Neural cell (in vitro differentiated cells): ENCODE measurements at regions not wholly inside any gene's neighbourhood (a gene's known extent, or its start where the extent isn't known, plus 50 kb on each side); places are given as distances from the start of the nearest gene placed in this dataset.

Source experiments
- H2AFZ ChIP-seq: fragments of 200-600, 300-800 bp; sonication (generic), shearing (Covaris generic); 2 replicates; pipeline ENCODE4 v1.6.0; 2014; ENCODE audit warnings: low read depth, mild to moderate bottlenecking, antibody characterized with exemption, low read length, moderate library complexity
- H3F3A ChIP-seq: fragments of 200-600 bp; shearing (Covaris generic); 2 replicates; pipeline ENCODE4 v1.6.1; 2016; ENCODE audit warnings: mild to moderate bottlenecking, moderate library complexity, mixed read lengths, antibody characterized with exemption, low read length; ENCODE audit not compliant: insufficient read depth, poor library complexity, severe bottlenecking
- H3K27ac ChIP-seq: fragments of 200-600, 300-800 bp; sonication (generic), shearing (Covaris generic); 2 replicates; pipeline ENCODE4 v1.5.1; 2014; ENCODE audit warnings: mild to moderate bottlenecking, low read length, moderate library complexity
- H3K27me3 ChIP-seq: fragments of 300-800, 200-600 bp; sonication (generic), shearing (Covaris generic); 2 replicates; pipeline ENCODE4 v1.6.0; 2014; ENCODE audit warnings: mild to moderate bottlenecking, low read depth, low read length, moderate library complexity; ENCODE audit not compliant: insufficient read depth
- H3K36me3 ChIP-seq: fragments of 300-800, 200-600 bp; sonication (generic), shearing (Covaris generic); 2 replicates; pipeline ENCODE4 v1.5.1; 2014; ENCODE audit warnings: mild to moderate bottlenecking, antibody characterized with exemption, low read length, moderate library complexity; ENCODE audit not compliant: insufficient read depth
- H3K4me2 ChIP-seq: fragments of 300-800, 200-600 bp; sonication (generic), shearing (Covaris generic); 2 replicates; pipeline ENCODE4 v1.6.0; 2014; ENCODE audit warnings: mild to moderate bottlenecking, low read length
- H3K4me3 ChIP-seq: fragments of 300-800, 200-600 bp; sonication (generic), shearing (Covaris generic); 2 replicates; pipeline ENCODE4 v1.5.1; 2014; ENCODE audit warnings: mild to moderate bottlenecking, low read length, moderate library complexity
- H3K79me2 ChIP-seq: fragments of 200-600 bp; shearing (Covaris generic); replicated peaks from 2 replicates; pipeline ENCODE4 v1.6.0; 2014; ENCODE audit warnings: mild to moderate bottlenecking, low read length, moderate library complexity; ENCODE audit not compliant: insufficient read depth
- H3K9ac ChIP-seq: fragments of 300-800, 200-600 bp; sonication (generic), shearing (Covaris generic); 2 replicates; pipeline ENCODE4 v1.6.1; 2016; ENCODE audit warnings: mild to moderate bottlenecking, low read length, mixed read lengths
- H3K9me2 ChIP-seq: fragments of 200-600 bp; shearing (Covaris generic); 2 replicates; pipeline ENCODE4 v1.6.1; 2016; ENCODE audit warnings: mild to moderate bottlenecking, low read length, mixed read lengths; ENCODE audit not compliant: insufficient read depth
- H3K9me3 ChIP-seq: fragments of 200-600, 300-800 bp; sonication (generic), shearing (Covaris generic); 2 replicates; pipeline ENCODE4 v1.6.1; 2016; ENCODE audit warnings: mild to moderate bottlenecking, mixed run types, low read length, moderate library complexity, mixed read lengths
- H4K20me1 ChIP-seq: fragments of 200-600 bp; shearing (Covaris generic); 2 replicates; pipeline ENCODE4 v1.6.1; 2016; ENCODE audit warnings: mild to moderate bottlenecking, mixed run types; ENCODE audit not compliant: insufficient read depth
- CTCF ChIP-seq: fragments of 450-650 bp; IDR thresholded peaks from 2 replicates; pipeline ENCODE4 v1.5.1; 2014; ENCODE audit warnings: antibody characterized with exemption, mild to moderate bottlenecking, moderate library complexity; ENCODE audit not compliant: poor library complexity, severe bottlenecking
- EP300 ChIP-seq: fragments of 450-650 bp; conservative IDR thresholded peaks from 2 replicates; pipeline ENCODE4 v1.6.1; 2014; ENCODE audit warnings: antibody characterized with exemption, mild to moderate bottlenecking, moderate library complexity; ENCODE audit not compliant: poor library complexity, severe bottlenecking
- EZH2 ChIP-seq: fragments of 200-600, 300-800 bp; shearing (Covaris generic), sonication (generic); IDR thresholded peaks from 2 replicates; pipeline ENCODE4 v1.6.1; 2014; ENCODE audit warnings: antibody characterized with exemption, low read length, borderline replicate concordance, mild to moderate bottlenecking; ENCODE audit not compliant: insufficient read depth, poor library complexity, severe bottlenecking
- MXI1 ChIP-seq: fragments of 450-650 bp; conservative IDR thresholded peaks from 2 replicates; pipeline ENCODE4 v1.6.1; 2014; ENCODE audit warnings: antibody characterized with exemption, mild to moderate bottlenecking; ENCODE audit not compliant: poor library complexity, severe bottlenecking
- POLR2AphosphoS5 ChIP-seq: IDR thresholded peaks from 2 replicates; pipeline ENCODE4 v1.6.1; 2012
- RAD21 ChIP-seq: fragments of 450-650 bp; conservative IDR thresholded peaks from 2 replicates; pipeline ENCODE4 v1.6.1; 2014; ENCODE audit warnings: antibody characterized with exemption, mild to moderate bottlenecking, moderate library complexity
- SMC3 ChIP-seq: fragments of 450-650 bp; conservative IDR thresholded peaks from 2 replicates; pipeline ENCODE4 v1.6.1; 2014; ENCODE audit warnings: antibody characterized with exemption, mild to moderate bottlenecking, moderate library complexity; ENCODE audit not compliant: poor library complexity
- TAF1 ChIP-seq: IDR thresholded peaks from 2 replicates; pipeline ENCODE4 v1.6.1; 2012; ENCODE audit warnings: low read depth
- TF ChIP-seq, protein P1 (sequence below): IDR thresholded peaks from 2 replicates; pipeline ENCODE4 v1.6.1; 2012; ENCODE audit warnings: borderline replicate concordance

DNA sequence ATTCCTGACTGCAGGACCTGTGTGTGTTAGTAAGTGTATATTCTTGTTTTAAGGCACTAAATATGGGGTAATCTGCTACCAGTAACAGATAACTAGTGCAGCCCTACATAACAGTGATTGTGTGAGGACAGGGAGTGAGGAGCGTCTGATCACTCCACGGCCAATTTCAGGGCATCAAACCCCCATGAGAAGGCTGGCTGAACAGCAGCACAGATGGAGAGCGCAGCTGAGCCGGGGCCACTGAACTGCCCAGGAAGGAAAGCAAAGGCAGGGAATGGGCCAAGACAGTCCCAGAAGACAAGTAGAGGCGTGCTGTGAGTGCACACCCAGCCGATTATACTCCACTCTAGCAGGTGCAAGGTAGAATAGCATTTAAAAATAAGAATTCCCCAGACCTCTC is 157.1 kb upstream of the CHST15 start:
- Histone ChIP-seq H3K79me2 (no peaks in the 10 kb centered on the region), H3K4me3 (no peak overlapping the region), H3K27ac (no peak overlapping the region), H3F3A (no peaks in the 10 kb centered on the region), H2AFZ (no peak overlapping the region), H3K9ac (no peak overlapping the region), H3K4me2 (no peak overlapping the region), H4K20me1 (no peaks in the 10 kb centered on the region), H3K36me3 (no peaks in the 10 kb centered on the region), H3K27me3 (no peaks in the 10 kb centered on the region), H3K9me3 (no peaks in the 10 kb centered on the region), H3K9me2 (no peaks in the 10 kb centered on the region)
- TF ChIP-seq TAF1: no peak
- TF ChIP-seq MXI1: no peak
- TF ChIP-seq POLR2AphosphoS5: no peak
- no peak for TF ChIP-seq EZH2
- TF ChIP-seq, protein P1, sequence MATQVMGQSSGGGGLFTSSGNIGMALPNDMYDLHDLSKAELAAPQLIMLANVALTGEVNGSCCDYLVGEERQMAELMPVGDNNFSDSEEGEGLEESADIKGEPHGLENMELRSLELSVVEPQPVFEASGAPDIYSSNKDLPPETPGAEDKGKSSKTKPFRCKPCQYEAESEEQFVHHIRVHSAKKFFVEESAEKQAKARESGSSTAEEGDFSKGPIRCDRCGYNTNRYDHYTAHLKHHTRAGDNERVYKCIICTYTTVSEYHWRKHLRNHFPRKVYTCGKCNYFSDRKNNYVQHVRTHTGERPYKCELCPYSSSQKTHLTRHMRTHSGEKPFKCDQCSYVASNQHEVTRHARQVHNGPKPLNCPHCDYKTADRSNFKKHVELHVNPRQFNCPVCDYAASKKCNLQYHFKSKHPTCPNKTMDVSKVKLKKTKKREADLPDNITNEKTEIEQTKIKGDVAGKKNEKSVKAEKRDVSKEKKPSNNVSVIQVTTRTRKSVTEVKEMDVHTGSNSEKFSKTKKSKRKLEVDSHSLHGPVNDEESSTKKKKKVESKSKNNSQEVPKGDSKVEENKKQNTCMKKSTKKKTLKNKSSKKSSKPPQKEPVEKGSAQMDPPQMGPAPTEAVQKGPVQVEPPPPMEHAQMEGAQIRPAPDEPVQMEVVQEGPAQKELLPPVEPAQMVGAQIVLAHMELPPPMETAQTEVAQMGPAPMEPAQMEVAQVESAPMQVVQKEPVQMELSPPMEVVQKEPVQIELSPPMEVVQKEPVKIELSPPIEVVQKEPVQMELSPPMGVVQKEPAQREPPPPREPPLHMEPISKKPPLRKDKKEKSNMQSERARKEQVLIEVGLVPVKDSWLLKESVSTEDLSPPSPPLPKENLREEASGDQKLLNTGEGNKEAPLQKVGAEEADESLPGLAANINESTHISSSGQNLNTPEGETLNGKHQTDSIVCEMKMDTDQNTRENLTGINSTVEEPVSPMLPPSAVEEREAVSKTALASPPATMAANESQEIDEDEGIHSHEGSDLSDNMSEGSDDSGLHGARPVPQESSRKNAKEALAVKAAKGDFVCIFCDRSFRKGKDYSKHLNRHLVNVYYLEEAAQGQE: no peak
- no peak for TF ChIP-seq EP300
- no peak for TF ChIP-seq RAD21
- TF ChIP-seq CTCF: no peak

- Histone ChIP-seq H3K9me3 (no peaks in the 10 kb centered on the region), H3K36me3 (no peaks in the 10 kb centered on the region), H3F3A (no peaks in the 10 kb centered on the region)
Observed at GRCh38 chr10:124249812-124250432, 156.5 kb upstream of the CHST15 start.

More at GRCh38 chr10:124249812-124250432, 156.5 kb upstream of the CHST15 start:
- TF ChIP-seq RAD21 (no peak), SMC3 (no peak), MXI1 (no peak), POLR2AphosphoS5 (no peak), EP300 (no peak), TAF1 (no peak)
- TF ChIP-seq, protein P1: no peak
- no peak overlapping the region for H3K4me3 ChIP-seq
- H3K27me3 ChIP-seq: no peaks in the 10 kb centered on the region
- H3K4me2 ChIP-seq: no peak overlapping the region
- H3K9ac ChIP-seq: no peak overlapping the region
- H3K79me2 ChIP-seq: no peaks in the 10 kb centered on the region
- no peaks in the 10 kb centered on the region for H3K9me2 ChIP-seq
- no peak overlapping the region for H3K27ac ChIP-seq
- no peak overlapping the region for H2AFZ ChIP-seq
- no peaks in the 10 kb centered on the region for H4K20me1 ChIP-seq
